GM13976 (cell line): ENCODE measurements at regions not wholly inside any gene's neighbourhood (a gene's known extent, or its start where the extent isn't known, plus 50 kb on each side); places are given as distances from the start of the nearest gene placed in this dataset.

ENCODE experiments used
- DNase-seq: peaks from one replicate; pipeline ENCODE4 v3.0.0; 2012; ENCODE audit warnings: low spot score
- CTCF ChIP-seq: IDR thresholded peaks from 2 replicates; pipeline ENCODE4 v1.5.1; 2012; ENCODE audit warnings: borderline replicate concordance, mild to moderate bottlenecking; ENCODE audit not compliant: insufficient read depth; ENCODE audit errors: extremely low read depth, missing control alignments, control extremely low read depth
- in situ Hi-C: fragments of 300-500 bp; cut with MboI; formaldehyde crosslinking; loops from one replicate; pipeline ENCODE4 v1.12.0; 2022; ENCODE audit warnings: low sequenced_read_pairs, mixed read lengths, inconsistent platforms; ENCODE audit not compliant: unreplicated experiment

GRCh38 chr18:77495982-77496690 is 246.5 kb downstream of the GALR1 start:
- no peak for TF ChIP-seq CTCF
- DNase-seq, result no peak
- in situ Hi-C loops, result no loop called here

DNA sequence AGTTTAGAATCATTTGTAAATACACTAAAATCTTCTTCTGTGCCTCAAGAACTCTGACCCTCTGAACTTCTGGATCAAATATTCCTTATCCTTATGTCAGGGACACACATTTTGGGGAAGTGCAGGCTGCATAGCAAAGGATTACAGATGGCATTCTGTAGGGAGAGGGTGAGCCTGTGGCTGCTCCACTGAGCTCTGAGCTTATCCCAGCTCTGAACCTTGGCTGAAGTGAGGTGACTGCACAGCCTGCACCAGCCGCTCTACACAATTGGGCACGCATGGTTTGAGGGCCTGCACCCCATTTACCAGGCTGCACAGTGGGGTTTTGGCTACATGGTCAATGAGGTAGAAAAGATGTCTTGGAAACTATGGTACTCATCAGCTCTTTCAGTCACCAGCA is 251.6 kb downstream of the GALR1 start:
- TF ChIP-seq CTCF, result no peak
- in situ Hi-C loops, result no loop called here
- DNase-seq, result no peak

- no peak for DNase-seq
- in situ Hi-C loops, result no loop called here
- TF ChIP-seq CTCF, result no peak
Observed at GRCh38 chr18:77505499-77505898, 255.9 kb downstream of the GALR1 start.

- in situ Hi-C loops, result no loop called here
- no peak for TF ChIP-seq CTCF
- DNase-seq, result no peak
Observed at GRCh38 chr18:77512152-77512551, 262.5 kb downstream of the GALR1 start.

GRCh38 chr18:77517901-77518300 is 268.3 kb downstream of the GALR1 start:
- in situ Hi-C loops, result no loop called here
- no peak for TF ChIP-seq CTCF
- no peak for DNase-seq

- in situ Hi-C loops, result no loop called here
- no peak for TF ChIP-seq CTCF
- DNase-seq, result no peak
Observed at GRCh38 chr18:77520767-77521166, 271.1 kb downstream of the GALR1 start.

DNA sequence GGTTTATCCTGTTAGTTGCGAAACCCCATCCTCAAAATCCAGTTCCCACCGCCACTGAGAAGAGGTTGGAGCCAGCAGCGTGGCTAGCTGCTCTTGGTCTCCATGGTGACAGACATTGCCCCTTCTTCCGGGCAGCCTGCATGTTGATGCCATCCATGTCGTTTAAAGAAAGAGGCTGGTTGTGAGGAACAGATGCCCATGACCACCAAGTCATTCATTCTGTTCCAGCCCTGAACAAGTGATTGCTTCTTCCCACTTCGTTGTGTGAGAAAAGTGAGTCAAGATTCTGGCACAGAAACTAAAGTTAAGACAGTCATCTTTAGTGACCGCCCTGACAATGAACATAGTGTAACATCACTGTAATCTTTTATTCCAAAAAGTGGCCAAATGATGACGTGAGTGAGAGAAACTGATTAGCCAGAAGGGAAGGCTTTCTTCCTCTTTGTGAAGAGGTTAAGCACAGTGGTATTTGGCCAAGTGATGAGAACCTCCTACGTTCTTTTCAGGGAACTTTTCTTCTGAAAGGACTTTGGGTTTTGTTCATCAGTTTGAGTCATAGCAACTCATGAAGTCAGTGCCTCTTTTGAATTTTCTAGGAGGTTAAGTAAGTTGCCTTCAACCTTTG is 272.5 kb downstream of the GALR1 start:
- no peak for DNase-seq
- TF ChIP-seq CTCF, result no peak
- in situ Hi-C loops, result no loop called here
